ENCODE measurements at regions not wholly inside any gene's neighbourhood (a gene's known extent, or its start where the extent isn't known, plus 50 kb on each side); places are given as distances from the start of the nearest gene placed in this dataset.

- TF ChIP-seq CTCF (IDR thresholded peaks at IDR 0.05) (no peak), POLR2A (IDR thresholded peaks at IDR 0.05) (no peak), POLR2AphosphoS5 (IDR thresholded peaks at IDR 0.05) (no peak), EP300 (IDR thresholded peaks at IDR 0.05; ENCODE audit: low read depth) (no peak)
These were observed 390.0 kb upstream of the NOVA1 start for GRCh38 chr14:26987744-26988363.
